22Rv1 (cell line): ENCODE measurements at regions not wholly inside any gene's neighbourhood (a gene's known extent, or its start where the extent isn't known, plus 50 kb on each side); places are given as distances from the start of the nearest gene placed in this dataset.

Experiments
- CTCF ChIP-seq: fragments of 450-650 bp; IDR thresholded peaks from 2 replicates; pipeline ENCODE4 v1.5.1; 2017; ENCODE audit warnings: mild to moderate bottlenecking
- ZFX ChIP-seq: fragments of 450-650 bp; IDR thresholded peaks from 2 replicates; pipeline ENCODE4 v1.6.1; 2017; ENCODE audit warnings: antibody characterized with exemption, borderline replicate concordance

- TF ChIP-seq CTCF = no peak
- TF ChIP-seq ZFX = no peak
Observed at GRCh38 chr15:37599156-37599555, 335.3 kb upstream of the TMCO5A start.
